HG03159 (cell line): ENCODE measurements at regions not wholly inside any gene's neighbourhood (a gene's known extent, or its start where the extent isn't known, plus 50 kb on each side); places are given as distances from the start of the nearest gene placed in this dataset.

Experiments
- ATAC-seq: cut with Tn5 transposase; IDR thresholded peaks from one replicate; pipeline ENCODE4 v1.9.1; 2021; ENCODE audit warnings: mild to moderate bottlenecking, moderate library complexity; ENCODE audit not compliant: unreplicated experiment

GRCh38 chr2:83085869-83086268 lies 1373.2 kb downstream of the SUCLG1 start:
- ATAC-seq: no peak

- ATAC-seq: no peak
Measured at GRCh38 chr2:83081826-83082690, 1377.0 kb downstream of the SUCLG1 start.

- no peak for ATAC-seq
Measured at GRCh38 chr2:83079007-83079406, 1380.1 kb downstream of the SUCLG1 start.

- no peak for ATAC-seq
Measured at GRCh38 chr2:83072767-83073166, 1386.3 kb downstream of the SUCLG1 start.

DNA sequence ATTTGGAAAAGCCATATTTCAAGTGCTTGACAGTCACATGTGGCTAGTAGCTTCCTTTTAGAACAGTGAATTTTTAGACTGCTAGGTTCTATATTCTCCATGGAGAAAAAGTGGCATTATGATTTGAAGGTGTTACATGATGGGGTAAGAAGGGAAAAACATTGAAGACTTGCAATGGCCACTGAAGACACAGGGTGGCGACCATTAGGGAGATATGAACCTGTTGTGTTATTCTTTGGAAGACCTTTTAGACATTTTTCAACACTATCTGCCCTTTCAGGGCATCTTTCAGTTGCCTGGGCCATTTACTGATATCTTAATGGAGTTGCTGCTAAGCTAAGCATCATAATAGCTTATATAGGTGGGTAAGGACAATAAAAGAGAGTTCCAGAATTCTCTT lies 1387.2 kb downstream of the SUCLG1 start:
- ATAC-seq: no peak

DNA sequence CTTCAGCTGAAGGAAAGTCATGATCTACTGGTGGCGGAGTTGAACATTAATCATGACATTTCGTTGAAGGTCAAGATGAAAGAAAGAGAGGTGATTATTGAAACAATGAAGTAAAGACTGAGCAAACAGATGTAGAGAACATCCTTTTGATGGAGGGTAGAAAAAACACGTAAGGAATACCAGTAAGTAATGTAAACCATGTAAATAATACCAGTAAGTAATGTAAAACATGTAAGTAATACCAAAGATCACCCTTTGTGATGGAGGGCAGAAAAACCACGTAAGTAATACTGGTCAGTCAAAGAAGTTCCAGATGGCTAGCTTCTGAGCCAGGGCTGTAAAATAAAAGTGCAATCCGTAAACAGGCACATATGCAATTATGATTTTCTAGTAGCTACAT lies 1387.7 kb downstream of the SUCLG1 start:
- ATAC-seq: no peak

DNA sequence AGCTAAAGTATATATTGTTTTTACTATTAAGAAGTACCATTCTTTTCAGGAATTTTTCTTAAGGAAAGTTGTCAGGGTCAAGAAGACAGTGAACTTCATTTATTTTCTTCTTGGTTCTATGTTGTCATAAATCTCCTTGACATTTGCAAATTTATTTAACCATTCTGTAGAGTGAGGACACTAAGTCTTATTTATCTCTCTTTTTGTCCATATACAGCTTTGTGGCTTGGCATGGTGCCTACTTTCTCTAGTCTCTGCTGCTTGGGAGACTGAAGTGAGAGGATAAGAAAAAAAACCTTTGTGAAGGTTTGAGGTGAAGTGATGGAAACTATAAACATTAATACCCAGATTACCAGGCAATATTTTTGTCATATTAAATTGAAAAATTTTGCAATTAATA lies 1389.4 kb downstream of the SUCLG1 start:
- ATAC-seq: no peak

DNA sequence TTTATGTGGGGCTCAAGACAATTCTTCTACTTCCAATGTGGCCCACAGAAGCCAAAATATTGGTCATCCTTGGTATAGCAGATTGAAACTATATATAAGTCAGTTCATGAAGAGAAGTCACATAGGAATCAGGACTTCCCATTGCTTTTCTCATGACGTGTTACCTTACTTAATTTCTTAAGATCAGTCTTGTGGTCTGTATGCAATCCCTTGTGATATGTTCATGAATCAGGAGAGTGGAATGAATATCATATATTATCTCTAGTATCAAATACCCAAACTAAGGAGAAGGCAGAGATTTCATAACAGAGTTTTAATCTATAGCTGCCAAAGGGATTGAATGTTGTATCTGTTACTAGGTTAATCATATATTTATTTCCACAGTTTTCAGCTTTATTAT lies 1390.4 kb downstream of the SUCLG1 start:
- no peak for ATAC-seq

DNA sequence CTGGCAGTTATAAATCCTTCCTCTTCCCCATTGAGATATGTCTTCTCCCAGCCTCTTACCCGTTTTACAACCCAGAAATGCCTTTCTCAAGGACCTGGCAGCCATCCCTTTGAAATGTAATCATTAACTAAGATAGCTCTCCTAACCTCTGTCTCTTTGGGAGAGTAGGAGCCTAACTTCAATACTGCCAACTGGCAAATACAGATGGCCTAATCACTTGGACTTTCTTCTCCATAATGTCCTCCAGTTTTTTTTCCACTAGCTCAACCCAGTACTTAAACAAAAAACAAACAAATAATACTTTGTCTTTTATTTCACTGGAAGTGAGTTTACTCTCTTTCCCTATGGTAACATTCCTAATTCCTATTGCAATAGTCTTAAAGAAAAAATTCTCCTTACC lies 1391.1 kb downstream of the SUCLG1 start:
- ATAC-seq: no peak

GRCh38 chr2:83063933-83064332 lies 1395.1 kb downstream of the SUCLG1 start:
- ATAC-seq: no peak

DNA sequence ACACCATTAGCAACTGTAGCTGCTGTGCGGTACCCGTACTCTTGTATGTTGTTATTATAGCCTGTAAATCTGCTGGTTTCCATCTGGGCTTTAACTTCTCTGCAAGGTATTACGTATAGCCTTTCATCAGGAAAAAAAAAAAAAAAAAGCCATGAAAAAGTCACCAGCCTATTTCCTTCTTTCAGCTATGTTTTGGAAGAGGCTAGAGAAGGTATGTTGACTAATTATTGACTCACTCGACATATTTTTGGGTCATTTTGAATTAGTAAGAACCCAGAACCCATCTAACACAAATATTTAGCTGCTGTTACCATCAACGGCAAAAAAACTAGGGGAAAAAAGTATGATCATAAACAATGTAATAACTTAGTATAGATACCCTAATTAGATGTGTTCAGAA lies 1395.6 kb downstream of the SUCLG1 start:
- no peak for ATAC-seq

GRCh38 chr2:83058683-83059082 lies 1400.4 kb downstream of the SUCLG1 start:
- no peak for ATAC-seq

DNA sequence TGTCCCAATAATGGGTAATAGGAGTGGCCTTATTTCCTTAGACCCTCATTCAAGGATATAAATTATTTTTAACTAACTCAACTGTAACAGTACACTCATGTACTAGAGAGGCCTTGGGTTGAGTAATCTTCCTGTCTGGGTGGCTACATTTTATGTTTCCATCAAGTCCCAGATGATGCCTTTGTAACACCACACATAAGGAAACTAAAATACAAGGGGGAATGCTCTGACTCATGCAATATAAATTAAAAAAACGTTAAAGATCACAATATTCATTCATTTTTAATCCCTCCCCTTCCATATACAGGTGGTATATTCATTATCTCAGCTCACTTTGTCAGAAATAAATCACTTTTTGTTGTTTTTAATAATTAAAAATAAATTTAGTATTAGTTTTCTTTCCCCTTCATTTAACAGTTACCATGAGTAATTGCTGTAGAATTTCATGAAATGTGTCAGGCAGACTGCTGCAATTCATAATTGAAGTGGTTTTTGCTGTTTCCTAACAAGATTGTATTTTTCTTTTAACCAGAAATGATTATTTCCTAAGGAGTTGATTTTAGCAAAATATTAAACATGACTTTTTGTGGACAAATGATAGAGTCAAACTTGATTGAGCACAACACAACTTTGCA lies 1403.6 kb downstream of the SUCLG1 start:
- no peak for ATAC-seq

DNA sequence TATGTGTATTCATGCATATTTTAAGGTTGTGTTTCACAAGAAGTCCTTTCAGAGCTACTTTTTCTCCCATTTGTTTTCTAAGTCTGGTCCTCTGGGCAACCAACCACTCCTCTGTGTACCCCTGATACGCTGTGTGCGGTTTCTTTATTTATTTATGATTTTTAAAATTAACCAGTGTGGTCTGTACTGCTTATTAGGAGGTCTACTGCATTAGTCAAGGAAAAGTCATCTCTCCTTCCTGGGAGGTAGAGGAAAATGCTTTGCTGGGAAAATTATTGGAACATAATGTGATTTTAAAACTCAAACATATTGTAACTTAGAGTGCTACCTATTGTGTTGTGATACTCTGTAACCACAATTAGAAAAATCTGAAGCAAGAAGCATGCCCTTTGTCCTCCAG lies 1404.3 kb downstream of the SUCLG1 start:
- no peak for ATAC-seq

DNA sequence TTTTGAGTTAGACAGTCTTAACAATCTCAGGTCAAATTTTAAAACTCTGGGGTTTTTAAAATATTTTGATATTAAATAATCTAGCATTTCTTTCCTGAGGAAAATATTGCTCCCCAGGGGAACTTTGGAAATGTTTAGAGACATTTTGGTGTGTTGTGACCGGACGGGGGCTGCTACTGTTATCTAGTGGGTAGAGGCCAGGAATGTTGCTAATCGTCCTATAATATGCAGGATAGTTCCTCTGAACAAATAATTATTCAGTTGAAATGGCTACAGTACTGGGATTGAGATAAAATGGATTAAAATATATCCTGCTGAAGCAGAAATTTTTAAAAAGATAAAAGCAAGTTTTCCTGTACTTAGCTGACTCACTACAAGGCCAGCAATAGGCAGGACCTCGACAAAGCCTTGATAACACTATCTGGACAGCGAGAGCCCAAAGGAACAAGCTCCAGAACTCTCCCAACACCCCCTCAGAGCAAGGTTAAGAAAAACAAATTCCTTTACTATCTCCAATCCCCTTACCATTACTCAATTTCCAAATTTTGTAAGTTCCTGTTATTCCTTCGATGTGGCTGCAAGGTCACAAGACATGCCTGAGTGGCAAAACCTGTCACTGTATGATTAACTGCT lies 1407.4 kb downstream of the SUCLG1 start:
- no peak for ATAC-seq

DNA sequence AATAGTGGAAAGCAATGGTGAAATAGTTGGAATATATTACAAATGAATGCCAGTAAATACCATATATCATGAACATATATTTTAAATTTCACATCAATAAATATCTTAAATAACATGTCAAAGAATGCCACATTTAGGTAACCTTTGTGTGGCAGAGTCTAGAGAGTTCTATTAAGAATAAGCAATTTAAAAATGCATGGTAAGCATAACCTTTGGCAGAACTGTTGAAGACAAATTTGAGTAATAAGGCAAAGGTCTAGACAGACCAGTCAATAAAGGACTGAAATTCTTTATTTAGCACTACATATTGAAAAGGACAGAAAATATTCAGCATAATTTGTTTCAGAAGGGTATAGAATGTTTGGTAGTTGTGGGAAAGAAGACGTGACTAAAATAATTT lies 1417.0 kb downstream of the SUCLG1 start:
- ATAC-seq: no peak

DNA sequence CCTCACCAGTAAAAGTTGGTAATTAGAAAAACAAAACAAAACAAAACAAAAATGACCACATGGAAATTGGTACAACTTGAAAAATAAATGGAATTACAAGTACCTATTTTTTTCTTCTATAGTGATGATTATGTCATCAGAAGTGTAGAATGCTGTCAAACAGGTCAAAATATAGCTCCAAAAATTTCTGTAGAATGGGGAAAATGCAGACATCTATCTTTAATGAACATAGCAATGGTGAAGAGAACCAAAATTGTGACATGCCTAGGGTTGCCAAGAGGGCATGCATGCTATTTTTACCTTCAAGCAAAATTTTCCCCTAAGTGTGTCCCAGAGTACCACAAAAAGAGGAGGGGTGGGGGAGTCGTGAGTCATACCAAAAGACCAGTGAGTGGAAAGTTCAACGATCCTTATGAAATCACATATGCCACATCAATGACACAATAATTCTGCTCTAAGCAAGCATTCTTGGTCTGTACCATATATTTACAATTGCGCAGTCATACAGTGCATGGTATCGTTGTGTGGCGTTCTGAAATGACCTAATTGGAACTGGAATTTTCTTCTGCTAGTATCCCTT lies 1436.4 kb downstream of the SUCLG1 start:
- no peak for ATAC-seq

DNA sequence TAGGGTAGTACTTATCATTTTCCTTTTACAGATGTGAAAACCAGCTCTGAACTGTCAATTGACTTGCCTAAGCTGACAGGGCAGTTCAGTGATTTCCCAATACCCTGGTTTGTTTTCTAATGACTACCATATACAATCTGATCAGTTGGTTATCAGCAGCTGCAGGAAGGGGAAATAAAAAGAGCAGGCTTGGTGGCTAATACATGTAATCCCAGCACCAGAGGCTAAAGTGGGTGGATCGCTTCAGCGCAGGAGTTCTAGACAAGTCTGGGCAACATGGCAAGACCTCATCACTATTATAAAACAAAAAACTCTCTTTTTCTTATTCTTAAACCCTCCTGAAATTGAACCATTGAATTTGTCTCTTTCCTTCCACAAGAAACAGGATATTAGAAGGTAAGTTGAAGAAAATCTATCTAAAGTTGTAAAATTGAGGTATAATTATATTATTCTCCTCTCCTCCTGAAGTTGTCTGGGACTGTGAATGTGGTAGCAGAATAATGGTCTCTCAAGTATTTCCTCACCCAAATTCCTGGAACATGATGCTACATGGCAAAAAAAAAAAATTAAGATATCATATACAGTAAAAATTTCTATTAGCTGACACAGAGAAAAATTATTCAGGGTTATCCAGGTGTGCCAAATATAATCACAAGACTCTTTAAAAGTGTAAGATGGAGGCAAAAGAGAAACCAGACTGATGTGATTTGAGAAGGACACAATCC lies 1441.6 kb downstream of the SUCLG1 start:
- no peak for ATAC-seq

- ATAC-seq: no peak
Measured at GRCh38 chr2:83016343-83017110, 1442.6 kb downstream of the SUCLG1 start.

GRCh38 chr2:83015900-83016299 lies 1443.2 kb downstream of the SUCLG1 start:
- no peak for ATAC-seq
